GM10266 (cell line): ENCODE measurements at regions not wholly inside any gene's neighbourhood (a gene's known extent, or its start where the extent isn't known, plus 50 kb on each side); places are given as distances from the start of the nearest gene placed in this dataset.
"Not testable (repeated sequence)": the region's sequence is repeated elsewhere in the genome, so short reads cannot be mapped to it uniquely, and the experiment has no call there.

ENCODE experiments used
- DNase-seq: peaks from one replicate; pipeline ENCODE4 v3.0.0; 2012; ENCODE audit errors: extremely low spot score
- CTCF ChIP-seq: IDR thresholded peaks from 2 replicates; pipeline ENCODE4 v1.5.1; 2012; ENCODE audit warnings: mild to moderate bottlenecking, low read depth; ENCODE audit not compliant: control insufficient read depth, insufficient read depth; ENCODE audit errors: missing control alignments

- DNase-seq: no peak
- no peak for TF ChIP-seq CTCF
Measured at GRCh38 chr13:58476206-58476918, 844.8 kb downstream of the PCDH17 start.

- TF ChIP-seq CTCF: no peak
- DNase-seq: no peak
Measured at GRCh38 chr13:58478858-58479257, 847.3 kb downstream of the PCDH17 start.

- TF ChIP-seq CTCF: no peak
- no peak for DNase-seq
Measured at GRCh38 chr13:58480061-58480460, 848.5 kb downstream of the PCDH17 start.

GRCh38 chr13:58488251-58488650 is 856.7 kb downstream of the PCDH17 start:
- no peak for DNase-seq
- no peak for TF ChIP-seq CTCF

GRCh38 chr13:58495668-58496067 is 864.1 kb downstream of the PCDH17 start:
- DNase-seq: no peak
- no peak for TF ChIP-seq CTCF

- TF ChIP-seq CTCF: no peak
- DNase-seq: no peak
Measured at GRCh38 chr13:58500938-58501337, 869.4 kb downstream of the PCDH17 start.

- not testable (repeated sequence) for DNase-seq
Measured at GRCh38 chr13:58504202-58504700, 872.7 kb downstream of the PCDH17 start.

GRCh38 chr13:58505262-58505920 is 873.8 kb downstream of the PCDH17 start:
- not testable (repeated sequence) for DNase-seq
